ENCODE measurements at regions not wholly inside any gene's neighbourhood (a gene's known extent, or its start where the extent isn't known, plus 50 kb on each side); places are given as distances from the start of the nearest gene placed in this dataset.

DNA sequence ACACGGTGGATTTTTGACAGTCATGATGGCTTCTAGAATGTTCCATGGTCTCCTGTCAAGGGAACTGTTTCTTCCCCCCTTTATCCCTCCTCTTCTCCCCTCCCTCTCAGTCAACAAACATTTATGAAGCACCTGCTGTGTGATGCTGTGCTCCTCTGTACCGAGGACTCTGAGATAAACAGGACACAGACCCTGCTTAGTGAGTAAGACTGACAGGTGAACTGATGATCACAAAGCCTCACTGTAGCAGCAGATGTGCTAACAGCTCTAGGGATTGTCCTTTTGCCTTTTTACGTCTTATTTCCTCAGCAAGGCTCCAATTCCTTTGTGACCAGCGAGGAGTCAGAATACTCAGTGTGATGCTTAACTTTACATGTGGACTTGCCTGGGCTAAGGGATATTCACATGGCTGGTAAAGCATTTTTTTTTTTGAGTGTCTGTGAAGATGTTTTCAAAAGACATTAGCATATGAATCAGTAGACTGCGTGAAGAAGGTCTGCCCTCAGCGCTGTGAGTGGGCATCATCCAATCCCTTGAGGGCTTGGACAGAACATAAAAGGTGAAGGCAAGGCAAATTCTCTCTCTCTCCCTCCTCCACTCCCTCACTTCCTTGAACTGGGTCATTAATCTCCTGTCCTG, 170.1 kb downstream of the ADRA2A start:
- H3K4me3 ChIP-seq (ENCODE audit: low read depth, low read length), result no peak overlapping the region
- no peak for DNase-seq (ENCODE audit: low read depth)

DNA sequence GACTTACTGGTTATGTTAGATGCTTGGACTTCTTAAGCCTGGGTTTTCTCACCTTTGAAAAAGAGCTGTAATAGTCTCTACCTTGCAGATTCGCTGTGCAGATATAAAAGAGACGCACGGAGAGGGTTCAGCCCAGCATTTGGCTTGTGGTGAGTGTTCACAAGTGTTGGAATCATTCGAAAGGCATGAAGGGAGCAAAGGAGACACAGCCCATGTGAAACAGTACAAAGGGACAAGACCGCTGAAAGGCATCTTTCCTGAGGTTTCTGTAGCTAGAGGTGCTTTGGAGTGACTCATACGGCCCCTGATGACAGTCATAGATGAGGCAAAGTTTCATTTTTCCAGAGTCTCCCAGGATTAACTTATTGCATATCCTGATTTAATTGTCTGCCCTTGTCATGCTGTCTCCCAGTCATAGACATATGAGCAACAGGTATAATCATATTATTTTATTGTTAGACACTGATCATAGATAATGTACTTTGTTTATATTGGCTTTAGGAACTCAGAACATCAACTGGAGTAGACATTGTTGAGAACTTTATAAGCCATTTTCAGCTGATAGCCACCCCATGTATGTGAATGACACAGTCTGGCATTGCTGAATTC, 171.1 kb downstream of the ADRA2A start:
- no peak for DNase-seq (ENCODE audit: low read depth)
- H3K4me3 ChIP-seq (ENCODE audit: low read depth, low read length), result no peak overlapping the region

DNA sequence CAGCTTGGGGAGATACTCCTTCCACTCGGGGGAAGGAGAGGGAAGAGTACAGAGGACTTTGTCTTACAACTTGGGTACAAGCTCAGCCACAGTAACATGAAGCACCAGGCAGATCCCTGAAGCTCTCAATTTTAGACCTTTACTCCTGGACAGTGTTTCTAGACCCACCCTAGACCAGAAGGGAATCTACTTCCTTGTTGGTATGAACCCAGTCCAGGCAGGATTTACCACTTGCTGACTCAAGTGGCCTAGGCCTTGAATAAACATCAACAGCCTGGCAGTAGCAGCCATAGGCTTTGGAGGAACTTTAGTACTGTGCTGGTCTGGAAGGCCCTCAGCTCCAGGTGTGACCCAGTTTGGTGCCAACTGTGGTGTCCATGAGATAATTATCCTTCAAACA, 173.1 kb downstream of the ADRA2A start:
- H3K4me3 ChIP-seq (ENCODE audit: low read depth, low read length), result no peak overlapping the region
- no peak for DNase-seq (ENCODE audit: low read depth)

DNA sequence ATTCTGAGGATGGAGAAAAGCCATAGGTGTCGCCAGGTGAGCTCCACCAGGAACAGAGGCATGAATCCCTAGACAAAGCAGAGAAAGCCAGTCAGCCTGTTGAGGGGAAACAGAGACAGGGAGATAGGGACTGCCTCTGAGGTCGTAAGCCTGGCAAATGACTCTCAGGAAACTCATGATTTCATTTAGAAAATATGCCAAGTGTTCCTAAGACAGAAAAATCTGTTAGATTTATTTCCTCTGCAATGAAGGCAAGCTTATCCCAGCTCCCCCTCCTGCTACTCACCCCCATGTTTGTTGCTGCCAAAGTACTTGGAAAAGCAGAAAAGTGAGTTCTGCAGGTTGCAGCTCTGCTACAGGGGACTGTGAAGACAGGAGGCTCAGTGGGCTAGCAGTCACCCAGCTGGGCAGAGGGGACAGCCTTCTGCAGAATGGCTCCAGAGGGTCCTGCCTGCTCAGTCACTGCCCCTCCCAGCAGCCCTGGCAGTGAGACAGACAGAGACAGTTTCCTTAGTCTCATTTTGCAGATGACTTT, 184.3 kb downstream of the ADRA2A start:
- DNase-seq (ENCODE audit: low read depth), result no peak
- H3K4me3 ChIP-seq (ENCODE audit: low read depth, low read length), result no peak overlapping the region

DNA sequence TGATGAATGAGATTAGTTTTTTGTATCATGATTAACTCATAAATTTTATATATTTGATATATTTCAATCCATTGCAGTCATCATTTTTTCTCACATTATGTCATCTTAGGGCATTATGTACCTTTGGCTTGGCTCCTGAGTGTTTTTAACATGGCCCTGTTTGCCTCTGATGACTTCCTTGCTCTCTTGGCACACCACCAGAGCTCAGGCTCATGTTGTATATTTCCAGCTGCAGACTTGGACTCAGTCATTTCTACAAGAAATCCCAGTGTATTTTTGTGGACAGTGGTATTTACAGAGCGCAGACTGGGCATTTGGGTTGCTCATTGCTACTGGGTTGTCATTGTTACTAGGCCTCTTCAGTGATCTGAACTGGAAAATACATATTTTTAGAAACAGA, 188.5 kb downstream of the ADRA2A start:
- H3K4me3 ChIP-seq (ENCODE audit: low read depth, low read length), result no peak overlapping the region
- DNase-seq (ENCODE audit: low read depth), result no peak

DNA sequence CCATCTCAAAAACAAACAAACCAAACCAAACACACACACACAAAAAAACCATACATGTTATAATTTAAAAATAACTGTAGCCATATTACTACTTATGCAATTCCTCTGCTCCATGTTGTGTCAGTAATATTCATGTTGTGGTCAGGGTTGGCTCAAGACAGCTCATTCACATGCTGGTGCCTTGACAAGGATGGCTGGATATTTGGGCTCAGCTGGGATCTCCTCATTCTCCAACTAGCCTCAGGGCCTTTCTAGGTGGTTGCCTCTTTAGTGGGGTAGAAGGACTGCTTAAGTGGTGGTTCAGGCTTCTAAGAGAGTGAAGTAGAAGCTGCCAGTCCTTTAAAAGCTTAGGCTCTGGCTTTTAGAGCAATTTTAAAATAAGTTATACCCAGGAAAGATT, 189.3 kb downstream of the ADRA2A start:
- no peak overlapping the region for H3K4me3 ChIP-seq (ENCODE audit: low read depth, low read length)
- DNase-seq (ENCODE audit: low read depth), result no peak

DNA sequence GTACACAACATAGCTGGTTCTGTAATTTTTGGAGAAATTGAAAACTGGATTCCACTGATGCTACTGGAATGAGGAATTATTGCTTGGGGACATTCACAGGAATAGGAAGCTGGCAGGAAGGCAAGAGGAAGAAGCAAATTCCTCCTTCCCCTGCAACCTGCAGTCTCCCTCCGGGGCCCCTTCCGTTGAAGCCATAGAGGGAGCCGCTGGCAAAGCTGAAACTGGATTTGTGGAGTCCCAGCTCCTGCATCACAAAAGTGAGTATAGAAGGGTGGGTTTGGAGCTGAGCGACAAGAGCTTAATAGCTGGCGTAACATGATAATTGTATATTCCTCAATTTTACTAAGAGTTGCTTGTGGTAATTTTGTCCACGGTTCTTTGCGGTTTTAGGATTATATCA, 190.8 kb downstream of the ADRA2A start:
- no peak overlapping the region for H3K4me3 ChIP-seq (ENCODE audit: low read depth, low read length)
- DNase-seq (ENCODE audit: low read depth), result no peak

DNA sequence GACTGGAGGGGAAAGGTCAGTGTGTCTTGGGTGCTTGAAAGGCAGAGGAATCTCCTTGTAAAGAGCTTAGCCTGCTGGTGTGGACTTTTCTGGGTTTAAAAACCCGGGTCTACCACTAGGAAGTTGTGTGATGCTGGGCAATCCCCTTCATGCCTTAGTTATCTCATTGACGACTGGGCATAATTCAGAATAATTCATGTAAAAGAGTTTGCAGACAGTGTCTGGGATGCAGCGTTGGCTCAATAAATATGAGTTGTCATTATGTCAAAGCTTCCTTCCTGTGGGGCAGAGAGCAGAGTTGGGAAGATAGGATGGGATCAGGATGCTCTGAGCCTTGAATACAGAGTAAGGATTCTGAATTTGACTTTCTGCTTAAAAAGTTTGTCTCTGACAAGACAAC, 196.4 kb downstream of the ADRA2A start:
- no peak for DNase-seq (ENCODE audit: low read depth)
- H3K4me3 ChIP-seq (ENCODE audit: low read depth, low read length), result no peak overlapping the region

DNA sequence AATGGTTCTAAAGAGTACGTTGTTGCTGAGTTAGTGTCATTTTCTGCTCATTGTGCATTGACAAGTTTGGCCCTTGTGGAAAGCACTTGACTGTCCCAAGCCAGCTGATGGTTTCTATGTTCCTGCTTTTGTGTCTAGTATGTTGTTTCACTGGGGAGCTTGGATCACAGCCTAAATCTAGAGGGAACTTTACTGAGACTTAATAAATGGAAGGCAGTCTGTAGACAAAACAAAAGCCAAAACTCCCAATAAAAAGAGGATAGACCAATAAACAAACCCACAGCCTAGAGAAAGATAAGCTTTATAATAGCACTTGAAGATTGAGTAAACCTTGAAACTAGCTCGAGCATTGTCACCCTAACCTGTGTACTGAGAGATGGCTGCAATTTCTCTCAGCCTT, 196.8 kb downstream of the ADRA2A start:
- no peak overlapping the region for H3K4me3 ChIP-seq (ENCODE audit: low read depth, low read length)
- no peak for DNase-seq (ENCODE audit: low read depth)

DNA sequence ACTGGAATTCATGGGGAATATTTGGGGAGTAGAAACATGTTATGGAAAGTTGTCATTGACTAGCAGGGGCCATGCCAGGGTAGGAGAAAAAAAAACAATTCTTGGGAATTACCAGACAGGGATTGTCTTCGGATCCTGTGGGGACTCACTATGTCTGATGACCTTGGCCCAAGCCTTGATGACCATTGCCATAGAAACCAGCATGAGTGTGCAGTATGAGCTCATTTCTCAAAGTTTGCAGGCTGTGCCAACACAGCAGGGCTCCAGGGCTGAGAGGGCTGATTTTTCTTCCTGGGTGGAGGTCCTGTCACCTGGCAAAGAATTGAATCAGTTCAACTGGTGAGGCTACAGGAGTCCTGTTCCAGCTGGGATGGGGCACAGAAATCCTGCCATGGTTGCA, 198.3 kb downstream of the ADRA2A start:
- no peak for DNase-seq (ENCODE audit: low read depth)
- no peak overlapping the region for H3K4me3 ChIP-seq (ENCODE audit: low read depth, low read length)

DNA sequence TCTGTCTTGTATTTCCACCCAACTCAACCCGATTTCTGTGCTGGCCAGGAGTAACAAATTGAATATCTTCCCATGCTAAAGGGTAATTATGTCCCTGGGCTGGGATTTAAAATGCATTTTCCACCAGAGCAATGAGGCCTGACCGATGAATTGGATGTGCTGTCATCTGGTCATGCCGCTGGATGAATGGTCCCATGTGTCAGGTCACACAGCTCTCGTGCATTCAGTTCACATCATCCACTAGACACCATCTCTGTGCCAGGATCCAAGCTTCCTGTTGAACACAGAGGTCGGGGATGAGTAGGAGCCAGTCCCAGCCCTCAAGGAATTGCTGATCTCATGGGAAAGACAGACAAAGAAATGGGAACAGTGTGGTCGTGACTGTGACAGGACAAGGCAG, 200.8 kb downstream of the ADRA2A start:
- DNase-seq (ENCODE audit: low read depth), result no peak
- no peak overlapping the region for H3K4me3 ChIP-seq (ENCODE audit: low read depth, low read length)

DNA sequence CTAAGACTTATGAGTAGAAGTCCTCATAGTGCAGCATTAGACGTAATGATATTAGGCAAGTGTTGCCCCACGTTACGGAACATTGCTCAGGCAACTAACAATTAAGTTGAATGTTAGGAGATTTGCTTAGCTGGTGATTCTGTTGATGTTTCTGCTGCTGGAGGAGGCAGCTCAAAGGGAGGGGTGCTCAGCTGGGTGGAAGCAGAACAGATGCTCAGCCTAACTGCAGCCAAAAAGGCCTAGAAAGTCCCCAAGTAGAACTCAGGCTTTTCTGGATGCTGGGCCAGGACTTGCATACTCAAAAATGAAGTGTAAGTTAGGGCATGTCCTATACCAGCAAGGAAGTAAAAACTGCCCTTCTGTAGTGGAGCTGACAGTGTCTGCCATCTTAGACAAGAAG, 201.4 kb downstream of the ADRA2A start:
- no peak for DNase-seq (ENCODE audit: low read depth)
- H3K4me3 ChIP-seq (ENCODE audit: low read depth, low read length), result no peak overlapping the region

DNA sequence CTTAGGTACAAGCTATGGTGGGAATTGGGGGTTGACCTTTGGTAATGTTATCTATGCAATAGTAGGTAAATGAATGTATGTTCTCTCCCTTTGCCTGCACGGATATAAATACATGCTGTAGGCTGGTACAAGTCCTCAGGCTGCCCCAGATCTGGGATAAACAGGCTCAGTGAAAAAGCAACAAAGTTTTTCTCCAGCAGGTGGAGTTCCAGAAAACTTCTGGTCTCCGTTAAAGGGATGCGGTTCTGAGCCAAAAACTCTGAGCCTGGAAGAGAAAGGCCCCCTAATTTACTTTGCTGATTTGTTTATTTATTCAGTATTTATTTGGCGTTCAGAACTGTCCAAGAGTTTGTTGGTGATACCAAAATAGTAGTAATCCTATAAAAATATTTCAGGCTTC, 204.7 kb downstream of the ADRA2A start:
- DNase-seq (ENCODE audit: low read depth), result no peak
- no peak overlapping the region for H3K4me3 ChIP-seq (ENCODE audit: low read depth, low read length)

DNA sequence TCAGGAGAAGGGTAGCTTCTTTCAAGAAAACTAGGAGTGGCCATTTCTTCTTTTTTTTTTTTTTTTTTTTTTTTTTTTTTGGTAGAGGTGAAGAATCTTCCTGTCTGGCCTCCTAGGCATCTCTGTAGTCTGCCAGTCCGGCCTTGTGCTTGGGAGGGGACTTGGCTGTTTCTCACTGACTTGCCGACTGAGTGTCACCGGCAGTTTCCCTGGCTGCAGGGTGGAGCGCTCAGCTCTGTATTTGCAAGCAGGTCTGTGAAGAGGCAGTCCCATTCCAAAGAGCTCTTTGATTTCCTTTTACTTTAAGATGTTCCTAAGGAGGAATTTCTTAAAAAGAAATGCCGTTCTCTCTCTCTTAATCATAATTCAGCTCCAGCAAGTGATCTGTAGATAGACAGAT, 212.6 kb downstream of the ADRA2A start:
- no peak overlapping the region for H3K4me3 ChIP-seq (ENCODE audit: low read depth, low read length)
- no peak for DNase-seq (ENCODE audit: low read depth)

DNA sequence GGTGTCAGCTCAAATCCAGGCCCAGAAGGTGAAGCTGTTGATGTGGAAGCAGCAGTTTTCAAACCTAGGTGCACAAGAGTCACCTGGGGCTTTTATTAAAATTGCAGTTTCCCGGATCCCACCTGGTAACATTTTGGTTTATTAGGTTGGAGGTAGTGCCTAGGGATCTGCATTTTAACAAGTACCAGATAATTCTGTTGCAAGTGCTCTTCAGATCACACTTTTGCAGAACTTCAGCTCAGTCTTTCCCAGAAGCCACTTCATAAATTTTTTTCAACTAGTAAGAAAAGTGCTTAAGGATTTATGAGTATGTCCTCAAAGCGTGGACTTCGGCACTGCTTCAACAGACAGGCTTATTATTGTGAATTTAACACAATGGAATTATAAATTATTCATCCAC, 213.8 kb downstream of the ADRA2A start:
- DNase-seq (ENCODE audit: low read depth), result no peak
- H3K4me3 ChIP-seq (ENCODE audit: low read depth, low read length), result no peak overlapping the region

DNA sequence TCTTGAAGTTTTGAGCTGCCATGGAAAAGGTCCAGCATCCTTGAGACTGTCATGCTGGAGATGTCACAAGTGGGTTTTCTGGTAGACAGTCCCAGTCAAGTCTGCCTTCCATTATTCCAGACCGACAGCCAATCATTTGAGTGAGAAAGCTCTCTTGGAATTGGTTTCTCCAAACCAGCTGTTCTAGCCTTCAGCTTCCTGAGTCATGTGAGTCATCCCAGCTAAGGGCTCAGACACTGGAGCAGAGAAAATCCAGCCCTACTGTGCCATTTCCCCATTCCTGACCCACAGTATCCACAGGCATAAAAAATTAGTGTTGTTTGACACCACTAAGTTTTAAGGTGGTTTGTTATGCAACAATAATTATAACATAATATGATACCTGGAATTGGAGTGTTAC, 219.0 kb downstream of the ADRA2A start:
- no peak for DNase-seq (ENCODE audit: low read depth)

DNA sequence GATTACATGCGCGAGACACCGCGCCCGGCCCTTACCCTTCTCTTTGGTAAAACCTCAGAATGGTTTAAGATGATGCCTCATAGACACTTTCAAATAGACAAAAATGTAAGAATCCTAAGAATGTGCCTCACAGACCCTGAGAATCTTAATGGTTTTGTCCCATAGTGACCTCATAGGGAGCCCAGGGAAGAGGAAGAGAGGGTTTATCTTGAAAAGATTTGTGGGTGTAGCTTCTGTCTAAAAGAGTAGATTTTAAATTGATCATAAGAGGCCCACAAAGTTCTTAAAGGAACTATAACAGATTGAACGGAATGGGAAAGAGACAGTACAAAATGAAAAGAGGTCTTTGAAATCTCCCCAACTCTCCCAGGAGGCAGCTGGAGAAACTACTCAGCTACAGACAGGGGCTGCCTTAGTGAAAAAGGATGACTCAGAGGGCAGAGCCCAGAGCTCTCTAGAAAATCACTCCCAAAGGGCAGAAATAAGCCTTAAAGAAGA, 220.6 kb downstream of the ADRA2A start:
- DNase-seq (ENCODE audit: low read depth), result no peak
- no peak overlapping the region for H3K4me3 ChIP-seq (ENCODE audit: low read depth, low read length)

More for the DNA sequence above, 219.0 kb downstream of the ADRA2A start:
- no peak overlapping the region for H3K4me3 ChIP-seq (ENCODE audit: low read depth, low read length)

DNA sequence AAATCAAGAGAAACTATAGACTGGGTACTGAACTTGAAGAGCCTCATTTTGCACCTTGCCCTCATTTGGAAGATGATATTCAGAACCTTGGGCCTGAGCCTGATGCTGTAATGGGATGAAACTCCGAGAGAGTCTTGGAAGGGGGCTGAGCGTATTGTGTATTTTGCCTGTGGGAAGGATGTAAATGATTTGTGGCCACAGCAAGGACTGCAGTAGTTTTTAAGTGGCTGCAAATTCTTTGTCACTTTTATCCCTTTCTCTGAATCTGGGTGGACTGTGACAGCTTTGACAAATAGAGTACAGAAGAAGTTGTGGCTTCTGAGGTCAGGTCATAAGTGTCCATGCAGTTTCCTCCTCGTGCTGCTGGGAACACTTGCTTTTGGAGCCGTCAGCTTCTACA, 221.2 kb downstream of the ADRA2A start:
- H3K4me3 ChIP-seq (ENCODE audit: low read depth, low read length), result no peak overlapping the region
- DNase-seq (ENCODE audit: low read depth), result no peak

DNA sequence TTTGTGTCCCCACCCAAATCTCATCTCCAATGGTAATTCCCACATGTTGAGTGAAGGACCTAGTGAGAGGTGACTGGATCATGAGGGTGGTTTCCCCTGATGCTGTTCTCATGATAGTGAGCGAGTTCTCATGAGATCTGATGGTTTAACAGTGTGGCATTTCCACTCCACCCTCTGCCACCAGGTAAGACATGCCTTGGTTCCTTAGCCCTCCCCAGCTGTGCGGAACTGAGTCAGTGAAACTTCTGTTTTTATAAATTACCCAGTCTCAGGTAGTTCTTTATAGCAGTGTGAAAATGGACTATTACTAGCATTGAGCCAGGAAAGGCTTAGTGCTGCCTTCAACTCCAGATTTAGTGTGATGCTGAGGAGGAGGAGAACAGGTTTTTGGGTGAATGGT, 222.2 kb downstream of the ADRA2A start:
- DNase-seq (ENCODE audit: low read depth), result no peak
- no peak overlapping the region for H3K4me3 ChIP-seq (ENCODE audit: low read depth, low read length)

DNA sequence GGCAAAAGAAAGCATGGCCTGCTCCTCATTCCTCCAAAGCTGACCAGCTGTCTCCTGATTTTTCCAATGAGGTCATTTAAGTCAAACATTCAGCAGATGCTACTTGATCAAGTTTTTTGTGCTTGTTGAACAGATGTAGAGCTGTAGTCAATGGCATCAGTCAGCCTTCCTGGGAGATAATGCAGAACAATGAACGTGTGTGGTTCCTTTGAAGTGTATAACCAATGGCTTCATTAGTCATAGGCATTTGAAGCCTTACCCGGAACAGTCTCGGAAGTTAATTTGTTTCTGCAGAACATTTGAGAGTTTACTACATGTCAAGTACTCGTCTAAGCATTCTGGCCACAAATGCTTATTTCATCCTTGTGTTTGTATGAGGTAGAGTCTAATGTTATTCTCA, 227.1 kb downstream of the ADRA2A start:
- H3K4me3 ChIP-seq (ENCODE audit: low read depth, low read length), result no peak overlapping the region
- no peak for DNase-seq (ENCODE audit: low read depth)

DNA sequence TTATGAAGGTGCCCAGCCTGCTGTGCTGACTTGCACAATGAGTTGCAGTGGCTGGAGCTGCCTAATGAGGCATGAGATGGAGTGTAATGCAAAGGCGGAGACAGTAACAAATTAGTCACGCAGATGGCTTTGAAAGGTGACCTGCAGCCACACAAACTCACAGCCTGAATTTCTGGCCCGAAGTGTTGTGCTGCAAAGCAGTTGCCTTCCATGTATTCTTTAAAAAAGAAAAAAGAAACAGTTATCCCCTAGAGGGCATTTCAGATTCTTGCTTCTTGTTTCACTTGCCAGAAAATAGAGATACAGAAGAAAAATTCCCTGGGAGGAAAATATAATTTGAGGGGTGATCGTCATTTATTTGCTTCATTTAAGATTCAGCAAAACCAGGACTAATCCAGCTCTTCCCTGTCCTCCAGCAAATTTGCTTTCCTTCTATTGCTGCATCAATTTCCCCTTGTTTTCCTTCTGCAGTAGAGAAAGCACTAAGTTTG, 239.9 kb downstream of the ADRA2A start:
- DNase-seq (ENCODE audit: low read depth), result no peak
- H3K4me3 ChIP-seq (ENCODE audit: low read depth, low read length), result no peak overlapping the region
